Islet of Langerhans (tissue), 1 donor: ENCODE measurements at regions not wholly inside any gene's neighbourhood (a gene's known extent, or its start where the extent isn't known, plus 50 kb on each side); places are given as distances from the start of the nearest gene placed in this dataset.

Experiments used
- FAIRE-seq: peaks from one replicate; lab custom pipeline; 2011; peaks lifted over from hg19 to GRCh38; lab: Jason Lieb, UNC

DNA sequence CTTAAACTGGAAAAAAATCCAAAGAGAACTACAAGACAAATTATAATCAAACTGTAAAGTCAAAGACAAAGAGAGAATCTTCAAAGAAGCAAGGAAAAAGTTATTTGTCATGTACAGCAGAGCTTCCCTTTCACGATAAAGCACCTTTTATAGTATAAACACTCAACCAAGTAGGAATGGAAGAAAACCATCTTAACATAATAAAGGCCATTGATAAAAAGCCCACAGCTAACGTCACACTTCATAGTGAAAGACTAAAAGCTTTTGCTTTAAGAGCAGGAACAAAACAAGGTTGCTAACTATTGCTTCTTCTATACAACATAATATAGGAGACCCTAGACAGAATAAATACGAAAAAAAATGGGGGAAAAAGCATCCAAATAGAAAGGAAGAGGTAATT, 595.7 kb upstream of the POU3F4 start:
- no peak for FAIRE-seq

DNA sequence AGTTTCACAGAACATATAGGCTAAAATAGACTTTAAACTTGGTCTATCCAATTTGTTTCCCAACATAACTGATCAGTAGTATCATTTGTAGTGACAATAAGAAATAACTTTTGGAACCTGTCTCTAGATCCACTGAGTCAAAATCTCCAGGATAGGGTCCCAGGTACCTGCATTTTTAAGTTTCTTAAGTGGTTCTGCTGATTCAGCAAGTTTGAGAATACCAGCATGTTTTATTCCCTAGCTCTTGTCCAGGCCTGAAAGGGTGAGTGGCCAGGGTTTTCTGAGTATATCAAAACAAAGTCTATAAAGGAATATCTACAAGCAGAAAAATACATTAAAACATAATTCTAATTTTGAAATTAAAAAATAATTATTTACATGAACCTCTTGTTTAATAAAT, 573.1 kb upstream of the POU3F4 start:
- no peak for FAIRE-seq

DNA sequence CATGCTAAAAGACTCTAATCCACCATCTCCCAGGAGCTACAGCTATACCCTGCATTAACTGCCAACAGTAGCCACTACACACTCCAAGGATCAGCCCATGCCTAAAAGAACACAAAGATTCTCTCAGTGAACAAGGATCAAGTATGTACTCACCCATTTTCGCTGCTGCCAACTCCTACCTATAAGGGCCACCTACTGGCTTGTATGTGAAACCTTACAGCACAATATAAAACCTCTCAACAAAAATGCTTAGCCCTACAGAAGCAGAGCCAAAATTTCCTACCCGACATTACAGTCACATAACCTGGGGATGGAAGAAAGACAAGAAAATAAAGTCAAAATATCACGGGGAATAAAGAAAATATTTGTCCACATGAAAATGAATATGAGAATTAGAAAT, 562.8 kb upstream of the POU3F4 start:
- no peak for FAIRE-seq

DNA sequence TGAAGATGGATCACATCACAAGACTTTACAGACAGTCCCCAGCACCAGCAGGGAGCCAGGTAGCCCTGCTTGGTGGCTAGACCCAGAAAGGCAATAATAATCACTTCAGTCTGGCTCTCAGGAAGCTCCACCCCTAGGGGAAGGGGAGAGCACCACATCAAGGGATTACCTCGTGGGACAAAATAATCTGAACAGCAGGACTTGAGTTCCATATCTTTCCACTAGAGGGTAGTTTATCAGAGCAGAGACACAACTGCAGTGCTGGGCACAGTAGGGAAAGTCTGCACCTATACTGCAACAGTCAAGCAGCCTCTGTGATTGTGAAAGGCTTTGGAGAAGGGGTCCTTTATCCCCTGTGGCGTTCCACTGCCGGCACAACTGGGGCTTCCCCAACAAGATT, 547.0 kb upstream of the POU3F4 start:
- FAIRE-seq, result no peak

DNA sequence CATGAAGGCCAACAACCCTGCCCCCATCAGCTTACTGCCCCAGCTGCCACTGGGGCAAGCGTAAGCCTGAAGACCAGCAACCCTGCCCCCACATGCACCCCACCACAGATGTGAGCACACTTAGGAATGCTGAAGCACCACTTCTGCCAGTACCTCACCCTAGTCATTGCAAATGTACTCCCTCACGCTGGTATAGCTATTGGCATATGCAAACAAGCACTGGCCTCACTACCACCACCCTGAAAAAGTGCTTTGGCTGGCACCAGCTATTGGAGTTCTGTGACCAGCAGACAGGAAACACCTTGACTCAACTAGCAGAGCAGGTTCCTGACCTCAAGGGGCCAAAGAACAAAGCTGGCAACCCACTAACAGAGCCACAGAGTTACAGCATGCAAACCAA, 534.4 kb upstream of the POU3F4 start:
- FAIRE-seq, result no peak

DNA sequence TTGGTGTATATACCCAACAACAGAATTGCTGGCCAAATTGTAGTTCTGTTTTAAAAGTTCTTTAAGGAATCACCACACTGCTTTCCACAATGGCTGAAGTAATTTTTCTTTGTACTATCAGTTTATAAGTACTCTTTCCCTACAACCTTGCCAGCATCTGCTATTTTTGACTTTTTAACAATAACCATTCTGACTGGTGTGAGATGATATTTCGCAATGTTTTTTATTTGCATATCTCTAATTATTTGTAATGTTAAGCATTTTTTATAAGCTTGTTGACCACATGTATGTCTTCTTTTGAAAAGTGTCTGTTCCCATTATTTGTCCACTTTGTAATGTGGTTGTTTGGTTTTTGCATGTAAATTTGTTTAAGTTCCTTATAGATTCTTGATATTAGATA, 509.9 kb upstream of the POU3F4 start:
- no peak for FAIRE-seq

DNA sequence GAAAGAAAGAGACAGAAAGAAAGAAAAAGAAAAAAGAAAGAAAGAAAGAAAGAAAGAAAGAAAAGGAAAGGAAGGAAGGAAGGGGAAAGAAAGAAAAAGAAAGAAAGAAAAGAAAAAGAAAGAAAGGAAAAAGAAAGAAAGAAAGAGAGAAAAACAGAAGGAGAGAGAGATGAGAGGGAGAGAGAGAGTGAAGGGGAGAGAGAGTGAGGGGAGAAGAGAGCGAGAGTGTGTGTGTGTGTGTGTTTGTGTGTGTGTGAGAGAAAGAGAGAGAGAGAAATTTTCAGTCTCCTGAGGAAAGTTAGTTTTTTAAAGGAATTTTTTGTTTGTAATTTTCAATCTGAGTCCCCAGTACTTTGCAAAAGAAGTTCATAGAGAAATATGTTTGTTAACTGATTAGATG, 504.1 kb upstream of the POU3F4 start:
- no peak for FAIRE-seq

DNA sequence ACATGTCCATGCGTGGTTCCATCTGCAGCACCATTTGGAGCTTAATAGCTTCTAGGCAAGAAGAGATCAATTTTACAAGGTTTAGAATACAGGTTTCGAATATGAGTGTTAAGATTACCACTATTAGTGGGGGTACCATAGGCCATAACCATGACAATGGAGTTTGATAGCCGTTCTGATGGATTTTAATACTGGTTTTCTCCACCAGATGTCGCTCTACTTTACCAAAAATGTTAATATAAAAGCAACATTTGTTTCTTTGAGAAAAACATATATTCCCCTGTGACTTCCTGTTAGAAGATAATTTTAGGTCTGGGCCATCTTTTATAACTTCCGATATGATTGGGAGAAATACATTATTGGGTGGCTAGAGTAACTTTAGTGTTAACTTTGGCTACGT, 499.7 kb upstream of the POU3F4 start:
- no peak for FAIRE-seq

DNA sequence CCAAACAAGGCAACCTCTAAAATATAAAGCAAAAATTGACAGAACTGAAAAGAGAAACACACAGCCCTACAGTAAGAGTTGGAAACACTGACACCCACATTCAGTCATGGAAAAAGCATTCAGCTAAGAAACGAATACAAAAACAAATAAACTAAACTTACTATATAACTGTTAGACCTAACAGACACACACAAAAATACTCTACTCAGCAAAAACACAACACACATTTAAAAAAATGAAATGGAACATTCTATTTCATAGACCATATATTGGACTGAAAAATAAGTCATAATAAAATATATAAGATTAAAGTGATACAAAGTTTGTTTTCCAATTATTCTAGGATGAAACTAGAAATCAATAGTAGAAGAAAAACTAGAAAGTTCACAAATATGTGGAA, 488.8 kb upstream of the POU3F4 start:
- peak; percentile 82 for FAIRE-seq

DNA sequence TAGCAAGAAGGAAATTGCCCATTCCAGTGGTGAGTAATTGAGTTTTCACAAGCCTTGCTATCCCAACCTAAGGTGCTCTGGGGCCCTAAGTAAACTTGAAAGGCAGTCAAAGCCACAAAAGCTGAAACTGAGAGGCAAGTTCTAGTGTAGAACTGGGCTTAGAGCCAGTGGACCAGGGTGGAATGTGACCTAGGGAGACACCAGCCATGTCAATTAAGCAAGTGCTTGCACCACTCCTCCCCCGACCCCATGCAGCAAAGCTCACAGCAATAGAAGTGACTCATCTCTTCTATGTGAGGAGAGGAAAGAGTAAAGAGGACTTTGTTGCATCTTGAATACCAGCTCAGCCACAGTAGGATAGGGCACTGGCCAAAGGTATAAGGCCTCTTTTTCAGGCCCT, 486.1 kb upstream of the POU3F4 start:
- FAIRE-seq, result no peak
